ENCODE measurements at regions not wholly inside any gene's neighbourhood (a gene's known extent, or its start where the extent isn't known, plus 50 kb on each side); places are given as distances from the start of the nearest gene placed in this dataset.

DNA sequence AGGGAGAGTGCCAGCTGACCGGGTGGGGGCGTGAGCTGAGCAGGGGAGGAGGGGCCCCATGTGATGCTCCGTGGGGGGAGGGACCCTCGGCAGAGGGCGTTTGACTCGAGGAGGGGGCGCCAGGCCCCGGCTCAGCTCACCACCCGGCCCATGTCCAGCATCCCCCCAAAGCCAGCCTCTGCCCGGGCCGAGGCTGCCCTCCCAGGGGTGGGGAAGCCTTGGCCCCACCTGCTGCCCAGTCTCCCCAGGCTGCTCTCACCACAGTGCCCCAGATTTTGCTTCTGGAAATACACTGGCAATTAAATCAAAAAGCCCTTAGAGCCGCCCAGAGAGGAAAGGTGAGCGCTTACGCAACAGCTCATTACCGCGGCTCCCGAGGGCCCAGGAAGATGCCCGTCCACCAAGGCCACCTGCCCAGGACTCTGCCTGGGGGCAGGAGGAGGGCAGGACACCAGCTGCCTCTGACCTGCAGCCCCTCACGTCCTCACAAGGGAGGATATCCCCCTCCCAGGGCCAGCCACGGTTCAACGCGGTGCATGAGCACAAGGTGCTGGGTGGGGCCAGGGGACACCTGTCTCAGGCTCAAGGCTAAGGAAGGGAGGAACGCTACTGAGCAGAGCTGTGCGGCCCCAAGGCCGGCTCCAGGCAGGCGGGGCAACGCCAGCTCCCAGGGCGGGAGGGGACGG, 70.0 kb upstream of the INPP5A start:
- no peak overlapping the region for H3K4me3 Mint-ChIP-seq
- peaks cover 4% of the 10 kb centered on the region for H3K27me3 Mint-ChIP-seq

DNA sequence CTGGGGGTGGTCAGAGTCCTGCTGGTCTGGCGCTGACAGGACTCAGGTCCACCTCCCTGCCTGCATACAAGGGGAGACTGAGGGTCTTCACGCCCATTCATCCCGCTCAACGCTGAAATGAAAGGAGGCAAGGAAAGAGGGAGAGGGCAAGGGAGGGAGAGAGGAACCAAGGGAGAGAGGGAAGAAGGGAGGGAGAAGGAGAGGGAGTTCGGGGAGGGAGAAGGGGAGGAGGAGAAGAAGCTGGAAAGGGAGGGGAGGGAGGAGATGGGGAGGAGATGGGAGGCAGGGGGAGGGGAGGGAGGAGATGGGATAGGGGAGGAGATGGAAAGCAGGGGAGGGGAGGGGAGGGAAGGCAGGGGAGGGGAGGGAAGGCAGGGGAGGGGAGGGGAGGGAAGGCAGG, 69.4 kb upstream of the INPP5A start:
- H3K9me3 Mint-ChIP-seq, result peaks cover under 1 to 9% (median 6%) of the 10 kb centered on the region in 3 donors
- no peak overlapping the region for H3K27ac Mint-ChIP-seq

More for the DNA sequence above, 70.0 kb upstream of the INPP5A start:
- Mint-ChIP-seq H3K36me3 (peaks cover 1% of the 10 kb centered on the region), H3K4me1 (peaks cover 0 to 2% (median 1%) of the 10 kb centered on the region in 3 donors), H3K27ac (no peak overlapping the region), H3K9me3 (peaks cover 0 to 9% (median 6%) of the 10 kb centered on the region in 3 donors)

DNA sequence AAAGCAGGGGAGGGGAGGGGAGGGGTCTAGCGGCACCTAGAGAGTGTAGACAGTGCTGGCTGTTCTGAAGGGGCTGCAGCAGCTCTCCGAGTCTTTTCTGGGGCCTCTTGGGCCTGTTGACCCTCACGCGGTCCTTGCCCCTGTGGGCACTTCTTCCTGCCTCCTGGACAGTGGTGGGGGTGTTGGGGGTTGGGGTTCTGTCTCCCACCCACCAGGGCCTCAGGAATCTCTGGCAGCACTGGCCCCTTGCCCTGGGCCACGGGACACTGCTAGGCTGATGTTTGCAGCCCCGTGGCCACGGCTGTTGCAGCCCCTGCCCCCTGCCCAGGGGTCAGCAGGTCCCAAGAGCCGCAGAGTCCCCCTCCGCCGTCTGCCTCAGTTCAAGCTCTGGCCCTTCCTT, 68.9 kb upstream of the INPP5A start:
- Mint-ChIP-seq H3K4me1 (peaks cover 0 to 2% (median 1%) of the 10 kb centered on the region in 3 donors), H3K27me3 (peaks cover 6% of the 10 kb centered on the region), H3K4me3 (no peak overlapping the region), H3K27ac (no peak overlapping the region), H3K36me3 (peaks cover 1% of the 10 kb centered on the region), H3K9me3 (peaks cover 1 to 9% (median 6%) of the 10 kb centered on the region in 3 donors)

More for the DNA sequence above, 69.4 kb upstream of the INPP5A start:
- Mint-ChIP-seq H3K36me3 (peaks cover 1% of the 10 kb centered on the region), H3K4me1 (peaks cover 0 to 2% (median 1%) of the 10 kb centered on the region in 3 donors), H3K27me3 (peaks cover 6% of the 10 kb centered on the region), H3K4me3 (no peak overlapping the region)

DNA sequence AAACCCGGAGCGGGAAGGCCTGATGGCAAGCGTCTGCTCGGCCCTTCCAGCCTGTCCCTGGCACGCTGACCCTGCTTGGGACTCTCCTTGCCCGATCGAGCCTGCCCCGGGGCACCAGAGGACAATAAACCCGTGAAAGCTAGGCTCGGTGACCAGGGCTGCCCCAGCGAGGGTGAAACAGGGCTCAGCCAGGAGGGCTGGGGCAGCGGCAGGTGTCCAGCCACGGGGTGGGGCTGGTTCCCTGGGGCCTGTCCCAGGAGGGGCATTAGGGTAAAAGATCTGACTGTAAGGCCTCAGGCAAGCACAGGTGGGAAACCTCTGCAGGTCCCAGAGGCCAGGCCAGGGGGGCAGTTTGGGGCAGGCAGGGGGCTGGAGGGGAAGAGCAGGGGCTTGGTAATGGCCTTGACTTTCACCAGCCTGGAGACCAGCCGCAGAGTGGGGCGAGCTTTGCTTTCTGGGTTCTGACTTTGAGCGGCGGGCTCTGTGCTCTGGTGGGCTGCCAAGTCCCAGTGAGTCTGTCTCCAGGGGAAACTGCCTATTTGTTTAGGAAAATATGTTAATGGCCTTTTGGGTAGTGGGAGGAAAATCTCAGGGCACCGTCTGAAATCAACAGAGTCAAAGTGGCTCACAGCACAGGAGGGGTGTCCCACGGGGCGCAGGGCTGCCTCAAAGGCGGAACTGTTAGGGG, 68.2 kb upstream of the INPP5A start:
- H3K9me3 Mint-ChIP-seq, result peaks cover 1 to 9% (median 6%) of the 10 kb centered on the region in 3 donors
- peaks cover 1% of the 10 kb centered on the region for H3K36me3 Mint-ChIP-seq
- peaks cover 0 to 2% (median 1%) of the 10 kb centered on the region in 3 donors for H3K4me1 Mint-ChIP-seq
- peak overlapping the region in 1 of 3 donors; percentile 86 for H3K27ac Mint-ChIP-seq
- peaks cover 6% of the 10 kb centered on the region for H3K27me3 Mint-ChIP-seq
- H3K4me3 Mint-ChIP-seq, result peak overlapping the region in 1 of 4 donors; percentile 25

DNA sequence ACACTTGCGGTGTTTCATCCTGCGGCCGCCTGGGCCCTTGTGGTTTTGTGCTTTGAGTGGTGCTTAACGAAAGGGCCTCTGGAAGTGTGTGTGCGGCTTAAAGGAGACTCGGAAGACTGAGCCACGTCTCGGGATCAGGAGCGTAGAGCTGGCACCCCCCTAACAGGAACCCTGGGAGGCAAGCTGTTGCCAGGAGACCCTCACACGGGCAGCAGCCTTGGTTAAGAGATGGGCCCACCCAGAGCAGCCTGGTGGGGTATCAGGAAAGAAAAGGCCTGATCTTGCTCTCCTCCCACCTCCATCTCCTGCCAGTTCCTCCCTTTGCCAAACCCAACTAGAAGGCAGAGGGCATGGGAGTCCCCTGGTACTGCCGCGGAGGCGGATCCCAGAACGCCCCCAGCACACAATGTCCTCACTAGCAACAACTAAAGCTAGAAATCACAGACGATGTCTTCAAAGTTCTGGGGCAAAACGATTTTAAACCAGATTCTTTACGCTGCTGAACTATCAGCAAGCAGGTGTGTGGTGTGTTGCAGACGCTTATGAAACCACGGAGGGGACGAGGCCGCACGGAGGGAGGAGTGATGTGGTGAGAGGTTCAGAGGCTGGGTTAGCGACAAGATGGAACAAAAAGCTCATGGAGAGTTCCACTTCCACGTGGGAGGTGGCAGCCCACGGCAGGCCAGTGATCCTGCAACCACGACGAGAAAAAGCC, 67.0 kb upstream of the INPP5A start:
- peaks cover 1 to 9% (median 6%) of the 10 kb centered on the region in 3 donors for H3K9me3 Mint-ChIP-seq
- no peak overlapping the region for H3K27ac Mint-ChIP-seq
- peak overlapping the region in 1 of 4 donors; percentile 15 for H3K4me3 Mint-ChIP-seq
- peaks cover 0 to 2% (median 1%) of the 10 kb centered on the region in 3 donors for H3K4me1 Mint-ChIP-seq
- H3K27me3 Mint-ChIP-seq, result peaks cover 6% of the 10 kb centered on the region
- peaks cover 1% of the 10 kb centered on the region for H3K36me3 Mint-ChIP-seq

DNA sequence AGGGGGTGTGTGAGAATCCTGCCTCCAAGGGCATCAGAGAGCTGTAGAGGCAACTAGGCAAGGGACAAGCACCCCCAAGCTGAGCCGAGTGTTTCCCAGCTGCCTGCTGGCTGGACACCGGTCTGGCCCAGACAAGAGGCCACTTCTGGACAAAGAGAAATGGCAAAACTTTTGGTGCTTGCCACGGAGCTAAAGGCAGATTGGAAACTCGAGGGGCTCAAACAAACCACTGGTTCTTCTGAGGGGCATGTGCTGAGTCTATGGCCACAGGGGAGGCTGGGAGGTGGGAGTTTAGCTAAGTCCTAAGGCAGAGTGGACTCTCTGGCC, 66.5 kb upstream of the INPP5A start:
- H3K27me3 Mint-ChIP-seq, result peaks cover 6% of the 10 kb centered on the region
- H3K4me1 Mint-ChIP-seq, result peaks cover 0 to 2% (median 1%) of the 10 kb centered on the region in 3 donors
- H3K4me3 Mint-ChIP-seq, result no peak overlapping the region
- H3K27ac Mint-ChIP-seq, result no peak overlapping the region
- peaks cover 1 to 9% (median 6%) of the 10 kb centered on the region in 3 donors for H3K9me3 Mint-ChIP-seq
- peaks cover 1% of the 10 kb centered on the region for H3K36me3 Mint-ChIP-seq

DNA sequence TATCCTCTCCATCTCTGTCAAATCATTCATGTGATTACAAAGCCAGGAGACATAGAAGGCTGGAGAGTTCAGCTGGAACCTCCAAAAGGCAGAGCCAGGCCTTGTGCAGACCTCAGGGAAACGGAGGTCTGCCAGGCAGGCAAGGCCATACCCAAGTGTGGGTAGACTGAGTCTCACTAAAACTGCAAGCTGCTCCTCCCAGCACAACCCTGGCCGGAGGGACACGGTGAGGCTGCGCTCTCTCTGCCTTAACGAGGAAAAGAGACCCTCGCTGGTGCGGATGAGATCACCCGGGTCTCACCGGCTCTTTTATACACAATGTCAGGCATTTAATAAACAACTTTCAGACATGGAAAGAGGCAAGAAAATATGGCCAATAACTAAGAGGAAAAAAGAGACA, 66.1 kb upstream of the INPP5A start:
- Mint-ChIP-seq H3K4me1 (peaks cover 0 to 2% (median 1%) of the 10 kb centered on the region in 3 donors), H3K36me3 (peaks cover 1% of the 10 kb centered on the region), H3K4me3 (no peak overlapping the region), H3K27me3 (peaks cover 6% of the 10 kb centered on the region), H3K9me3 (peaks cover 1 to 9% (median 6%) of the 10 kb centered on the region in 3 donors), H3K27ac (no peak overlapping the region)

DNA sequence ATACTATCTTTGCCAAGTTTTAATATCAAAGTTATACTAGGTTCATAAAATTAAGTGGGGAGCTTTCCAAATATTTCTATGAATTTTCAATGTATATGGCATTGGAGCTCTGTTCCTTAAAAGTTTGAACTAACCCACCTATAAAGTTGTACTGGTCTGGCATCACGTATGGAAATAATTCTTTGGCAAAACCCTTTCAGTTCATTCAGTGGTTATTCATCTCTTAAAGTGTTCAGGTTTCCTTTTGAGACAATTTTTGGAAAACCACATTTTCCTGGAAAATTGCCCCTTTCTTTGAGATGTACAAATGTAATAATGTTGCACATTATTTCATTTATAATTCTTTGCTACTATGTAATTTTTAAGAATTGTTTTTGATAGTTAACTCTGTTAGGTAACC, 62.5 kb upstream of the INPP5A start:
- Mint-ChIP-seq H3K27ac (no peak overlapping the region), H3K4me1 (peaks cover 0 to 1% (median 0%) of the 10 kb centered on the region in 3 donors), H3K4me3 (no peak overlapping the region), H3K36me3 (peaks cover 1% of the 10 kb centered on the region), H3K9me3 (peaks cover 1 to 9% (median 6%) of the 10 kb centered on the region in 3 donors), H3K27me3 (peaks cover 12% of the 10 kb centered on the region)

DNA sequence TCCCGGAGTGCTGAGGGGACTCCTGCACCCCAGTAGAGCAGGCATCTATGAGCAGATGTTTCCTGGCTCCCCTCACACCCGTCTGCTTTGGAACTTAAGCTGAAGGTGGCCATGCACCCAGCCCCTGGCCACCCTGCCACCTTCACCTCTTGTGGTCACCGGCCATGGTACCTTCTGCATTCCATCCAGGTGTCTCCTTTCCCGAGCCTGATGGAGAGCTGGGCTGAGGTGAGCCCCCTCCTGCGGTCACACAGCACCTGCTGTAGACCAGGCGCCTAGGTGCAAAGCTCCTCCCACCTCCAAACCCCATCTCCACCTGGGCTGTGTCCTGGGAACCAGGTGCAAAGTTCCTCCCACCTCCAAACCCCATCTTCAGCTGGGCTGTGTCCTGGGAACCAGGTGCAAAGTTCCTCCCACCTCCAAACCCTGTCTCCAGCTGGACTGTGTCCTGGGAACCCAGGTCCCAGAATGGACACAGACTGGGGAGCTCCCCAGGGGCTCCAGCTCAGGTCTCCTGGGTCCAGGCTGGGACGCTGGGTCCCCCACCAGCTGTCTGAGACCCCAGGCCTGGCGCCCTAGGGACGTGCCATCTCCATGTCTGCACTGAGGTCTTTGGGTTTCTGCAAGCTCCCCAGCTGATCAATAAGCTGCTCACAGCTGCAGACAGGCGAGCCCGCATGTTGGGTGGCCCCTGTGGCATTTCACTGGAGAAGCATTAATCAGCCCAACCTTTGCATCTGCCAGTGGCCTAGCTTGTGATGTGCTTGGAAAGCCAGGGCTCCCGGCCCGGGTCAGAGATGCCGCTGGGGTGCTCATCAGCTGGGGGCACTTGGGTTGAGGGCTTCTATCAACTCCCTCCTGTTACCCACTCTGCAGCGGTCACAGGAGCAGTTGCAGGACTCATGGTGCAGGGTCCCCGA, 61.2 kb upstream of the INPP5A start:
- Mint-ChIP-seq H3K4me3 (no peak overlapping the region), H3K36me3 (peaks cover 1% of the 10 kb centered on the region), H3K27ac (no peak overlapping the region), H3K9me3 (peaks cover 1 to 10% (median 8%) of the 10 kb centered on the region in 3 donors), H3K4me1 (peaks cover 0 to 2% (median 0%) of the 10 kb centered on the region in 3 donors), H3K27me3 (peaks cover 12% of the 10 kb centered on the region)

DNA sequence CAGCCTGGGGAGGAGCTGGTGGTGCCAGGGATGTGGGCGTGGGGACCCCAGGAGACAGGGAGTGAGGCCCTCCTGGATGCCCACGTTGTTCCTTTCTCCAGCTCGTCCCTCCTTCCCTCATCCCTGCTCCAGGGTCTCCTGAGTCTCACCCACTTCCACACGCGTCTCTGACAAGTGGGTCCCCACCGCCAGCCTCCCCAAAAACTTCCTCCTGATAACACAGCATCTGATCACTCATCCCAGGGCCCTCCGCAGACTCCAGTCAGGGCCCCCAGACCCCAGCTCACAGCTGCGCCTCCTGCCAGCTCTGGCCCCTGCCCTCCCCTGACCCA, 60.6 kb upstream of the INPP5A start:
- H3K36me3 Mint-ChIP-seq, result no peaks in the 10 kb centered on the region
- peaks cover 0 to 1% (median 0%) of the 10 kb centered on the region in 3 donors for H3K4me1 Mint-ChIP-seq
- H3K27ac Mint-ChIP-seq, result no peak overlapping the region
- no peak overlapping the region for H3K4me3 Mint-ChIP-seq
- H3K9me3 Mint-ChIP-seq, result peaks cover 1 to 4% (median 3%) of the 10 kb centered on the region in 3 donors
- peaks cover 9% of the 10 kb centered on the region for H3K27me3 Mint-ChIP-seq

DNA sequence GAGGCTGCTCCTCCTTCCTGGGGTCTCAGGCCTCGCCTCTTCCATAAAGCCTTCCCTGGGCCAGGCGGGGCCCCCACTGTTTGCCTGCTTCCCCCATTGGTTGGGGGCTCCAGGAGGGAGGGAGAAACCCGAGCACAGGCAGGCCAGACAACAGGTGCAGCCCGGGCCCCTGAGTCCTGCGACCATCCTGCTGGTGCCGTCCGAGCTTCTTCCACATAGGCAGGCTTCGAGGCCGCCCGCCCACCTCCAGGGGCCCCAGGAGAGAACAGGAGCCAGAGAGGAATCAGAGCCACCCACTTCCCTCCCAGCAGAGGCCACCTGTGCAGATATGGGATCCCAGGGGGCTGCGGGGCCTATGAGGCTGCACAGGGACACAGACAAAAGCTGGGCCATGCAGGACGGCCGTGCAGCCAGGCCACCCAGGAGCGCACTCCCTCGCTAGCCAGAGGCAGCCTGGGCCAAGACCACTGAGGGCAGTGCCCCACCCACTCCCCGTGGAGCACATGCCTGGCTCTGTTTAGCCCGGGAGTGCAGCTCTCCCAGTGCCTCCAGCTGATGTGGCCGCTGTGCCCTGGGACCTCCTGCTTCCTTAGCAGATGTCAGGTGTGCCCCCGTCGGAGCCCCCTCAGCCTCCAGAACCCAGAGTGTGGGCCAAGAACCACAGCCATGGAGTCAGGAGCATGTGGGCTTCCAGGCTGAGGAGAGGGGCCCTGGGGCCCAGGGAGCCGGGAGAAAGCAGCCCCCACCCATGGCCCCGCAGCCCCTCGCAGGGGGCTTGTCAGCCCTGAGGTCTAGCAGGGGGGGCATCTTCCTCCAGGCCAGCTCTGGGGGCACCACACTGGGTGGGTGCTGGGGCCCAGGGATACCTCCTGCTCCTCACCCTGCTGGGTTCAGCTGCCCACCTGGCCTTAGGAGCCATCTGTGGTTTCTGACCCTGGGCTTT, 59.9 kb upstream of the INPP5A start:
- peaks cover 11% of the 10 kb centered on the region for H3K27me3 Mint-ChIP-seq
- no peaks in the 10 kb centered on the region for H3K36me3 Mint-ChIP-seq
- H3K27ac Mint-ChIP-seq, result no peak overlapping the region
- H3K4me3 Mint-ChIP-seq, result no peak overlapping the region
- peaks cover 0 to 4% (median 1%) of the 10 kb centered on the region in 3 donors for H3K9me3 Mint-ChIP-seq
- peaks cover 0 to 1% (median 0%) of the 10 kb centered on the region in 3 donors for H3K4me1 Mint-ChIP-seq

DNA sequence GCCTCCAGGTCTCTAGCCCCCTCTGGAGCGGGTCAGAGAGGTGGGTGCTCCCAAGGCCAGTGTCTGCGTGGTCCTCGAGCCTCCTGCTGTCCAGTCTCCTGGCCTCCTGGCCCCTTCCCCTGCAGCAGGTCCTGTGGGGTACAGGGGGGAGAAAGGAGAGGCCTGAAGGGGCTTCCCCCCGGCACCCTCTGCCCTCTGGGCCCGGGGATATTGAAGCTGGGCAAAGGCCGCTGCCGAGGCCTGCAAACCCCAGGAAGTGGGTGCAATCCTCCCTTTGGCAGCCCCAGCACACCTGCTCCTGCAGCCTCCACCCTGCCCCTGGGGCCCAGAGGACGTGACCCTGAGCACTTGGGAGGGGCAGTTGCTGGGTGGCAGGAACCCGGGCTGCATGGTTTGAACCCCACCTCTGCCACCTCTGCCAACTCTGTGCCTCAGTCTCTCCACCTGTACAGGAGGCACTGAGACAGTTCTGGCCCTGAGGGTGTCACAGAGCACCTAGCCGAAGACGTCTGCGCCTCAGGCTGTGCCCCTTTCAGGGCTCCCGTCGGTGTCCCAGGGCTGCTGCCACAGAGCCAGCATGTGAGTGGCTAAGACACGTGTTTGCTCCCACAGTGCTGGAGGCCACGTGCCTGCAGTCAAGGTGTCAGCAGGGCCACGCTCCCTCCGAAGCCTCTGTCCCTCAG, 59.1 kb upstream of the INPP5A start:
- no peaks in the 10 kb centered on the region for H3K36me3 Mint-ChIP-seq
- peaks cover 10% of the 10 kb centered on the region for H3K27me3 Mint-ChIP-seq
- peaks cover 0 to 1% (median 0%) of the 10 kb centered on the region in 3 donors for H3K4me1 Mint-ChIP-seq
- H3K4me3 Mint-ChIP-seq, result no peak overlapping the region
- peaks cover 0 to 4% (median 0%) of the 10 kb centered on the region in 3 donors for H3K9me3 Mint-ChIP-seq
- no peak overlapping the region for H3K27ac Mint-ChIP-seq

DNA sequence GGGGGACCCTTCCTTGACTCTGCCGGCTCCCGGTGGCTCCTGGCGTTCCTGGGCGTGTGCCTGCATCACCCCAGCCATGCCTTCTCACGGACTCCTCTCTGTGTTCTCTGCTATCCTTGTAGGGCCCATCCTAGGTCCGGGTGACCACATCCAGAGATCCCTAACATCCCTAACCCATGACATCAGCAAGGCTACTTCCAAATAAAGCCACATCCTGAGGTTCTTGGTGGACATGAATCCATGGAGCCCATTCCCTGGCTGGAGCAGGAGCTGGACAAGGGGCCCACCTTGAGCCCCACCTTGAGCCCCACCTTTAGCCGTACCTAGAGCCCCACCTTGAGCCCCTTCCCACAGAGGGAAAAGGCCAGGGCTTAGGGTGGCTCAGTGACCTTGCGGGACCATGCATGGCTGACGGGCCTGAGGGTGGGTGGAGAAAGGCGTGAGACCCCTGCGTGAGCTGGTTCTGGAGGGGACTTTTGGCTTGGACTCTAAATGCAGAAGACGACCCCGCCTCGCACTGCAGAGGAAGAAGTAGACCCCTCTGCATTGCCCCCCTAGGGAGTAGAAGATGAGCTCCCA, 58.5 kb upstream of the INPP5A start:
- Mint-ChIP-seq H3K36me3 (no peaks in the 10 kb centered on the region), H3K27me3 (peaks cover 10% of the 10 kb centered on the region), H3K4me3 (no peak overlapping the region), H3K4me1 (peaks cover 0 to 1% (median 0%) of the 10 kb centered on the region in 3 donors), H3K9me3 (peaks cover 0 to 4% (median 0%) of the 10 kb centered on the region in 3 donors), H3K27ac (no peak overlapping the region)
